ENCODE measurements at regions not wholly inside any gene's neighbourhood (a gene's known extent, or its start where the extent isn't known, plus 50 kb on each side); places are given as distances from the start of the nearest gene placed in this dataset.

DNA sequence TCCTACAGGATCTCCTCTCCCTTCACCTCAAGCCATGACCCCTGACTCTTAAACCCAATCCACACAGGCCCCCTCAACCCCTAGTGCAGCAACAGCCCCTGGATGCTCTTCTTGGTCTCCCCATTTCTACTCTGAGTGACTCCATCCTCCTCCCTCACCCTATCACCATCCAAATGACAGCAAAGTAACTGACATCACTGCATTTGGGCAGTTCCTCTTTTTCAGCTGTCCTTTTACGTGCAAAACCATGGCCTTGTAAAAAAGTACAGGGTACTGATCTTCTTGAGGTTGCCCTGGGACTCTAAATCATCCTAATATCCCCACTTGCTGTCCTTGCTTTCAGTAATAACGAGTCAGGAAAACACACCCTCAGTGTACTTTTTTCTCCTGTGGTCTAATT is 454.9 kb downstream of the ADRA2A start:
- Histone ChIP-seq H3K4me3 (no peak overlapping the region), H3K27ac (no peak overlapping the region), H3K4me1 (no peaks in the 10 kb centered on the region), H3K4me2 (no peak overlapping the region), H3K9me3 (no peaks in the 10 kb centered on the region)
- ChIA-PET CTCF (no interaction called here), POLR2A (no interaction called here)
- 15% methylated on average over 2 of the region's 2 CpGs for WGBS (ENCODE audit: missing lambda C conversion rate)
- FAIRE-seq = no peak
- no peak for TF ChIP-seq CHD2 (IDR thresholded peaks at IDR 0.05; ENCODE audit: low read length, partially characterized antibody)
- TF ChIP-seq RFX5 (IDR thresholded peaks at IDR 0.05) = no peak
- TF ChIP-seq, protein P1, sequence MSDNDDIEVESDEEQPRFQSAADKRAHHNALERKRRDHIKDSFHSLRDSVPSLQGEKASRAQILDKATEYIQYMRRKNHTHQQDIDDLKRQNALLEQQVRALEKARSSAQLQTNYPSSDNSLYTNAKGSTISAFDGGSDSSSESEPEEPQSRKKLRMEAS (IDR thresholded peaks at IDR 0.05) = no peak
- no peak for TF ChIP-seq NPAS2 (CRISPR knock-in tag; IDR thresholded peaks at IDR 0.05; ENCODE audit: borderline replicate concordance)
- no peak for TF ChIP-seq CBX2 (IDR thresholded peaks at IDR 0.05; ENCODE audit: borderline replicate concordance, low read depth)
- no peak for TF ChIP-seq CHD4 (IDR thresholded peaks at IDR 0.05; ENCODE audit: borderline replicate concordance)
- TF ChIP-seq RCOR1 (IDR thresholded peaks at IDR 0.05; ENCODE audit: low read depth, low read length) = no peak
- TF ChIP-seq POLR2A (IDR thresholded peaks at IDR 0.05; ENCODE audit: low read length) = no peak
- no peak for TF ChIP-seq RAD21 (conservative IDR thresholded peaks at IDR 0.05 in 1 of 2, IDR thresholded peaks at IDR 0.05 in 1 of 2)
- TF ChIP-seq, protein P2, sequence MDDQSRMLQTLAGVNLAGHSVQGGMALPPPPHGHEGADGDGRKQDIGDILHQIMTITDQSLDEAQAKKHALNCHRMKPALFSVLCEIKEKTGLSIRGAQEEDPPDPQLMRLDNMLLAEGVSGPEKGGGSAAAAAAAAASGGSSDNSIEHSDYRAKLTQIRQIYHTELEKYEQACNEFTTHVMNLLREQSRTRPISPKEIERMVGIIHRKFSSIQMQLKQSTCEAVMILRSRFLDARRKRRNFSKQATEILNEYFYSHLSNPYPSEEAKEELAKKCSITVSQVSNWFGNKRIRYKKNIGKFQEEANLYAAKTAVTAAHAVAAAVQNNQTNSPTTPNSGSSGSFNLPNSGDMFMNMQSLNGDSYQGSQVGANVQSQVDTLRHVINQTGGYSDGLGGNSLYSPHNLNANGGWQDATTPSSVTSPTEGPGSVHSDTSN (IDR thresholded peaks at IDR 0.05) = no peak
- TF ChIP-seq JUNB (IDR thresholded peaks at IDR 0.05) = no peak
- TF ChIP-seq, protein P3, sequence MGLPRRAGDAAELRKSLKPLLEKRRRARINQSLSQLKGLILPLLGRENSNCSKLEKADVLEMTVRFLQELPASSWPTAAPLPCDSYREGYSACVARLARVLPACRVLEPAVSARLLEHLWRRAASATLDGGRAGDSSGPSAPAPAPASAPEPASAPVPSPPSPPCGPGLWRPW (IDR thresholded peaks at IDR 0.05) = no peak
- DNase-seq (ENCODE audit: low read depth in 1 of 2, low spot score in 1 of 2) = no peak
- no peak for ATAC-seq

DNA sequence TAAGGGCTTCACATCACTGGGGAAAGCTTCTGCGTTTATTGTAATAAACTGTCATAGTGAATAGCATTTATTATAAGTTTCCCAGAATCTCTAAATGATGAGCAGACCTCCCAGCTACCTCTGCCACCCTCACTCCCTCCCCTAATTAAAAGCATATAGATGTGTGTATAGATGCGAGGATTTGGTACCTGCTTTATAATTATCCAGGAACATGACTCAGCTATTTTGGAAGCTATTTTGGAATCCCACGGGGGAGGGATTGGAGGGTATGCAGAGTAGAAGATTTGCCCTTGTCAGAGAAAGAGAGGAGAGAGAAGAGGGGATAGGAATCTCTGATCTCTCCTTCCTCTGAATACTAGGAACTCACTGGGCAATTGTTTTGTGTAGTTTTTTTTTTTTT is 455.3 kb downstream of the ADRA2A start:
- no peak overlapping the region for H3K4me2 ChIP-seq
- CTCF ChIA-PET = no interaction called here
- 35% methylated on average over 3 of the region's 3 CpGs for WGBS (ENCODE audit: missing lambda C conversion rate)
- no peak overlapping the region for H3K27ac ChIP-seq
- TF ChIP-seq EHMT2 (IDR thresholded peaks at IDR 0.05; ENCODE audit: low read depth) (no peak), RCOR1 (IDR thresholded peaks at IDR 0.05; ENCODE audit: low read depth, low read length) (no peak), RARB (CRISPR knock-in tag; IDR thresholded peaks at IDR 0.05) (no peak), RNF2 (IDR thresholded peaks at IDR 0.05; ENCODE audit: borderline replicate concordance, low read depth) (no peak), MAZ (IDR thresholded peaks at IDR 0.05; ENCODE audit: borderline replicate concordance, low read depth, low read length) (no peak), HEYL (CRISPR knock-in tag; IDR thresholded peaks at IDR 0.05) (no peak), MAFK (IDR thresholded peaks at IDR 0.05; ENCODE audit: partially characterized antibody) (peak; percentile 81), NFE2L2 (conservative IDR thresholded peaks at IDR 0.05; ENCODE audit: low read length) (peak; percentile 90)
- TF ChIP-seq, protein P4, sequence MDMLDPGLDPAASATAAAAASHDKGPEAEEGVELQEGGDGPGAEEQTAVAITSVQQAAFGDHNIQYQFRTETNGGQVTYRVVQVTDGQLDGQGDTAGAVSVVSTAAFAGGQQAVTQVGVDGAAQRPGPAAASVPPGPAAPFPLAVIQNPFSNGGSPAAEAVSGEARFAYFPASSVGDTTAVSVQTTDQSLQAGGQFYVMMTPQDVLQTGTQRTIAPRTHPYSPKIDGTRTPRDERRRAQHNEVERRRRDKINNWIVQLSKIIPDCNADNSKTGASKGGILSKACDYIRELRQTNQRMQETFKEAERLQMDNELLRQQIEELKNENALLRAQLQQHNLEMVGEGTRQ (IDR thresholded peaks at IDR 0.05) = no peak
- no peaks in the 10 kb centered on the region for H3K4me1 ChIP-seq
- POLR2A ChIA-PET = no interaction called here
- ATAC-seq (no peak), FAIRE-seq (no peak), DNase-seq (ENCODE audit: low read depth in 1 of 2, low spot score in 1 of 2) (no peak)
- H3K4me3 ChIP-seq = no peak overlapping the region
- H3K9me3 ChIP-seq = no peaks in the 10 kb centered on the region

DNA sequence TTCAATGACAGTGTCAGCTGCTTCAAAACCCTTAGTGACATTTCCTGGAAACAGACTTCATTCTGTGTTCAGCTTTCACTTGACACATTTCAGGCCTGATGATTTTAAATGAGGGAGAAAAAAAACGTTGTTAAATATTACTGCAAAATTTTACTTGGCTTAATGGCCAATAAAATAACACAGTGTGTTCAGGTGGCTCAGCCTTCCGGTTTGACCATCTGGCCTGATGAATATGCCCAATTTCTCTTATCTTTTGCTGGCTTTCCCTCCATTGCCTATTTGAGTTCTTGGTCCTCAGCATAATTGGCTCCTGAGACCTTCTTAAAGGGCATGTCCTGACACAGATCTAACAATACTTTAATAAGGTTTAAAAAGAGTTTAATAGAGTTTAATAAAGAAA is 462.4 kb downstream of the ADRA2A start:
- FAIRE-seq (no peak), DNase-seq (ENCODE audit: low read depth in 1 of 2, low spot score in 1 of 2) (no peak), ATAC-seq (no peak)
- TF ChIP-seq RARB (CRISPR knock-in tag; IDR thresholded peaks at IDR 0.05) = no peak
- H3K4me1 ChIP-seq = no peaks in the 10 kb centered on the region
- H3K9me3 ChIP-seq = no peaks in the 10 kb centered on the region
- POLR2A ChIA-PET = no interaction called here
- H3K4me2 ChIP-seq = no peak overlapping the region
- WGBS (ENCODE audit: missing lambda C conversion rate) = 4% methylated on average over 2 of the region's 2 CpGs
- CTCF ChIA-PET = no interaction called here
- no peak overlapping the region for H3K27ac ChIP-seq
- no peak overlapping the region for H3K4me3 ChIP-seq

DNA sequence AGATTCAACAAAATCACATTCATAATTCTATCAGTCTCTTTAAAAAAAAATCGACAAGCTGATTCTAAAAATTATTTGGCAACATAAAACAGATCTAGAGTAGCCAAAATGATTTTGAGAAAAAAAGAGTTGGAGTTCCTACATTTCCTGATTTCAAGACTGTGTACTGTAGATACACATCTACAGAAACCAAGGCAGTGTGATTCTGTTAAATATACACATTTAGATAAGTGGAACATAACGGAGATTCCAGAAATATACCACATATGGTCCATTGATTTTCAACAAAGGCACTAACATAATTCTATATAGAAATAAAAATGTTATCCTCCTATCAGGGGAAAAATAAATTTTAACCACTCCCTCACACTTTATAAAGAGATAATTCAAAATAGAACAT is 467.0 kb downstream of the ADRA2A start:
- no peak for DNase-seq (ENCODE audit: low read depth in 1 of 2, low spot score in 1 of 2)
- 0% methylated on average over 2 of the region's 2 CpGs for WGBS (ENCODE audit: missing lambda C conversion rate)
- FAIRE-seq = no peak
- Histone ChIP-seq H3K4me2 (no peak overlapping the region), H3K9me3 (no peaks in the 10 kb centered on the region), H3K27ac (no peak overlapping the region), H3K4me1 (no peaks in the 10 kb centered on the region), H3K4me3 (no peak overlapping the region)
- TF ChIP-seq RARB (CRISPR knock-in tag; IDR thresholded peaks at IDR 0.05) (no peak), FOXS1 (CRISPR knock-in tag; IDR thresholded peaks at IDR 0.05) (no peak), HEYL (CRISPR knock-in tag; IDR thresholded peaks at IDR 0.05) (no peak), NPAS2 (CRISPR knock-in tag; IDR thresholded peaks at IDR 0.05; ENCODE audit: borderline replicate concordance) (no peak), CEBPB (IDR thresholded peaks at IDR 0.05) (no peak), CHD4 (IDR thresholded peaks at IDR 0.05; ENCODE audit: borderline replicate concordance) (no peak), JUNB (IDR thresholded peaks at IDR 0.05) (no peak), HOXB5 (CRISPR knock-in tag; IDR thresholded peaks at IDR 0.05) (no peak)
- TF ChIP-seq, protein P5, sequence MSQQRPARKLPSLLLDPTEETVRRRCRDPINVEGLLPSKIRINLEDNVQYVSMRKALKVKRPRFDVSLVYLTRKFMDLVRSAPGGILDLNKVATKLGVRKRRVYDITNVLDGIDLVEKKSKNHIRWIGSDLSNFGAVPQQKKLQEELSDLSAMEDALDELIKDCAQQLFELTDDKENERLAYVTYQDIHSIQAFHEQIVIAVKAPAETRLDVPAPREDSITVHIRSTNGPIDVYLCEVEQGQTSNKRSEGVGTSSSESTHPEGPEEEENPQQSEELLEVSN (IDR thresholded peaks at IDR 0.05; ENCODE audit: borderline replicate concordance, low read depth) = no peak
- ChIA-PET CTCF (no interaction called here), POLR2A (no interaction called here)
- ATAC-seq = no peak
